ENCODE measurements at regions not wholly inside any gene's neighbourhood (a gene's known extent, or its start where the extent isn't known, plus 50 kb on each side); places are given as distances from the start of the nearest gene placed in this dataset.
"Not testable (repeated sequence)": the region's sequence is repeated elsewhere in the genome, so short reads cannot be mapped to it uniquely, and the experiment has no call there.

DNA sequence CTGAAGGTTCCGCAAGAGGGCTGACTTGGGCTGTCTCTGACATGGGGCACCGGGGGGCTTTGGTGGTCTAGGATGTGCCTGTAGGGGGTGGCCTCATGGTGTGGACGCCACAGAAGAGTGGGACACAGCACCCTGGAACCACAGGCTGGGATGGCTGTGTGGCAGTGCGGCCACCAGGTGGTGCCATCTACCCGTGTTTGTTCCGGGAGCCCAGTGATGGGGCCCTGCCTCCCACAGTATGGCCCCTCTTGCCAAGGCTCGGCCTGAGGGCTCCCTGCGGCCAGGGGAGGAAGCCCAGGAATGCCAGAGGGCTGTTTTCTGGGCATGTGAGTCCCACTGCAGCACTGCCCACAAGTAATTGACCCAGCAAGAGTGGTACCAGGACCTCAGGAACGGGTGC, 180.2 kb upstream of the AKAP13 start:
- TF ChIP-seq ELF1 (IDR thresholded peaks at IDR 0.05); POLR2AphosphoS5 (IDR thresholded peaks at IDR 0.05; ENCODE audit: low read depth, low read length); EP300 (IDR thresholded peaks at IDR 0.05; ENCODE audit: borderline replicate concordance in 1 of 2, low read depth in 1 of 2, low read length in 1 of 2); YY1 (IDR thresholded peaks at IDR 0.05; ENCODE audit: low read depth); NRF1 (IDR thresholded peaks at IDR 0.05; ENCODE audit: low read depth, low read length); TAF1 (IDR thresholded peaks at IDR 0.05; ENCODE audit: borderline replicate concordance, low read depth, low read length); RAD21 (IDR thresholded peaks at IDR 0.05; ENCODE audit: low read length); EZH2phosphoT487 (IDR thresholded peaks at IDR 0.05; ENCODE audit: borderline replicate concordance, low read depth): not testable (repeated sequence)
- TF ChIP-seq, protein P1, sequence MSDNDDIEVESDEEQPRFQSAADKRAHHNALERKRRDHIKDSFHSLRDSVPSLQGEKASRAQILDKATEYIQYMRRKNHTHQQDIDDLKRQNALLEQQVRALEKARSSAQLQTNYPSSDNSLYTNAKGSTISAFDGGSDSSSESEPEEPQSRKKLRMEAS (IDR thresholded peaks at IDR 0.05; ENCODE audit: low read depth), result not testable (repeated sequence)
- TF ChIP-seq, protein P2, sequence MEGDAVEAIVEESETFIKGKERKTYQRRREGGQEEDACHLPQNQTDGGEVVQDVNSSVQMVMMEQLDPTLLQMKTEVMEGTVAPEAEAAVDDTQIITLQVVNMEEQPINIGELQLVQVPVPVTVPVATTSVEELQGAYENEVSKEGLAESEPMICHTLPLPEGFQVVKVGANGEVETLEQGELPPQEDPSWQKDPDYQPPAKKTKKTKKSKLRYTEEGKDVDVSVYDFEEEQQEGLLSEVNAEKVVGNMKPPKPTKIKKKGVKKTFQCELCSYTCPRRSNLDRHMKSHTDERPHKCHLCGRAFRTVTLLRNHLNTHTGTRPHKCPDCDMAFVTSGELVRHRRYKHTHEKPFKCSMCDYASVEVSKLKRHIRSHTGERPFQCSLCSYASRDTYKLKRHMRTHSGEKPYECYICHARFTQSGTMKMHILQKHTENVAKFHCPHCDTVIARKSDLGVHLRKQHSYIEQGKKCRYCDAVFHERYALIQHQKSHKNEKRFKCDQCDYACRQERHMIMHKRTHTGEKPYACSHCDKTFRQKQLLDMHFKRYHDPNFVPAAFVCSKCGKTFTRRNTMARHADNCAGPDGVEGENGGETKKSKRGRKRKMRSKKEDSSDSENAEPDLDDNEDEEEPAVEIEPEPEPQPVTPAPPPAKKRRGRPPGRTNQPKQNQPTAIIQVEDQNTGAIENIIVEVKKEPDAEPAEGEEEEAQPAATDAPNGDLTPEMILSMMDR (IDR thresholded peaks at IDR 0.05), result 0 out of 2 replicates have a peak, but pooled peaks have one; percentile 14
- TF ChIP-seq, protein P3, sequence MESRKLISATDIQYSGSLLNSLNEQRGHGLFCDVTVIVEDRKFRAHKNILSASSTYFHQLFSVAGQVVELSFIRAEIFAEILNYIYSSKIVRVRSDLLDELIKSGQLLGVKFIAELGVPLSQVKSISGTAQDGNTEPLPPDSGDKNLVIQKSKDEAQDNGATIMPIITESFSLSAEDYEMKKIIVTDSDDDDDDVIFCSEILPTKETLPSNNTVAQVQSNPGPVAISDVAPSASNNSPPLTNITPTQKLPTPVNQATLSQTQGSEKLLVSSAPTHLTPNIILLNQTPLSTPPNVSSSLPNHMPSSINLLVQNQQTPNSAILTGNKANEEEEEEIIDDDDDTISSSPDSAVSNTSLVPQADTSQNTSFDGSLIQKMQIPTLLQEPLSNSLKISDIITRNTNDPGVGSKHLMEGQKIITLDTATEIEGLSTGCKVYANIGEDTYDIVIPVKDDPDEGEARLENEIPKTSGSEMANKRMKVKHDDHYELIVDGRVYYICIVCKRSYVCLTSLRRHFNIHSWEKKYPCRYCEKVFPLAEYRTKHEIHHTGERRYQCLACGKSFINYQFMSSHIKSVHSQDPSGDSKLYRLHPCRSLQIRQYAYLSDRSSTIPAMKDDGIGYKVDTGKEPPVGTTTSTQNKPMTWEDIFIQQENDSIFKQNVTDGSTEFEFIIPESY (IDR thresholded peaks at IDR 0.05; ENCODE audit: borderline replicate concordance, low read depth), result not testable (repeated sequence)

Measured in SK-N-SH (cell line).